Activated B cell treated with CpG ODN at 0.5 μM for 24 hours (primary cell): ENCODE measurements at regions not wholly inside any gene's neighbourhood (a gene's known extent, or its start where the extent isn't known, plus 50 kb on each side); places are given as distances from the start of the nearest gene placed in this dataset.

Experiments
- ATAC-seq: fragments of 200-7000 bp; cut with Tn5 transposase; one replicate; pipeline ENCODE4 v1.10.0; 2021; ENCODE audit warnings: low read depth, mild to moderate bottlenecking, moderate library complexity
- CTCF ChIA-PET: fragments of 350-600 bp; sonication (Branson Sonifier 250); formaldehyde crosslinking; loops from one replicate; lab custom pipeline; 2021; ENCODE audit warnings: antibody characterized with exemption; lab: Charles Lee
- POLR2A ChIA-PET: fragments of 350-600 bp; sonication (Branson Sonifier 250); formaldehyde crosslinking; loops from one replicate; lab custom pipeline; 2021; ENCODE audit warnings: antibody characterized with exemption; lab: Charles Lee
- DNase-seq: peaks from one replicate; pipeline ENCODE4 v3.0.0; 2022
- H3K27ac Mint-ChIP-seq: one replicate; pipeline ENCODE4 v1.8.0; 2020; ENCODE audit warnings: mixed read lengths
- H3K27me3 Mint-ChIP-seq: one replicate; pipeline ENCODE4 v1.8.0; 2021; ENCODE audit warnings: mixed read lengths
- H3K36me3 Mint-ChIP-seq: one replicate; pipeline ENCODE4 v1.8.0; 2021; ENCODE audit warnings: low read depth, mixed read lengths
- H3K4me1 Mint-ChIP-seq: one replicate; pipeline ENCODE4 v1.8.0; 2021; ENCODE audit warnings: mixed read lengths
- H3K4me3 Mint-ChIP-seq: one replicate; pipeline ENCODE4 v1.8.0; 2020; ENCODE audit warnings: mild to moderate bottlenecking, mixed read lengths
- H3K9me3 Mint-ChIP-seq: one replicate; pipeline ENCODE4 v1.8.0; 2020; ENCODE audit warnings: mixed read lengths
- CTCF ChIP-seq: fragments of 200-600 bp; IDR thresholded peaks from one replicate; pipeline ENCODE4 v1.8.0; 2022; ENCODE audit warnings: antibody characterized with exemption, mild to moderate bottlenecking
- intact Hi-C: fragments of 100-400 bp; cut with micrococcal nuclease; formaldehyde crosslinking; loops from one replicate; pipeline ENCODE4 v1.15.1; 2024

DNA sequence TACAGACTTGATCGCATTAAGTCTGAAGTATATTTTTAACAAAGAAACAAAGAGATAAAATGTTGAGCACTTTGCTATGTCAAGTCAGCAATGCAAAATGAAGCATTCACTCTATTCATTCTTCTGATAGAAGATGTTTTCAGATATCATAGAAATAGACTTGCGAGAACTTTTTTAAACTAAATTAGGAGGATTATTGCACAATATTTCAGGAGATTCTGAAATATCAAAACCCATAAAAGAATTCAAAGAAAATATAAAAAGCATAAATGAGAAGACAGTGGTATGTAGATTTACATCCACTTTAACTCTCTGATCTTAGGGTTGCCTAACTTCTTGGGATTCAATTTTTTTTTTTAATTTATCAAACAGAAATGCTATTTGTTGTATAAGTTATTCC lies 81.1 kb upstream of the PABPC4L start:
- no peak for TF ChIP-seq CTCF
- Mint-ChIP-seq H3K27ac (no peak overlapping the region), H3K4me3 (no peak overlapping the region), H3K9me3 (peaks cover 10% of the 10 kb centered on the region), H3K27me3 (no peaks in the 10 kb centered on the region), H3K36me3 (no peaks in the 10 kb centered on the region), H3K4me1 (no peaks in the 10 kb centered on the region)
- ChIA-PET POLR2A (no interaction called here), CTCF (no interaction called here)
- DNase-seq = no peak
- no peak for ATAC-seq
- intact Hi-C loops = no loop called here

DNA sequence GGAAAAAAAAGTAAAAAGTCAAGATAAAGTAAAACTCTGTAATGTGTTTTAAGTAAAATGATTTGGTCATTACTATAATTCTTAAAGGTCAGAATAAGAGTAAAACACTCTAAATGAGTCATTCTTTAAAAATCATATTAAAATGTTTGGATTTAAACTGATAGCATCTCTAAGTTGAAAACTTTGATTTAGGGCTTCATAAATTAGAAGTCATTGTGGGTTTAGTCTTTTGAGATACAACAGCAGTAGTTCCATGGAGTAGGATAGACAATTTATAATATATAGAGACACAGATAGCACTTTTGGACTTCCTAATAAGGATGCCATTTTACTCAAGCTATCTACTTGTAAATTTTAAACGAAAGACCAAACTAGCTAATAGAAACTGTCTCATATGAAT lies 77.1 kb upstream of the PABPC4L start:
- Mint-ChIP-seq H3K27ac (no peak overlapping the region), H3K4me1 (no peaks in the 10 kb centered on the region), H3K4me3 (no peak overlapping the region), H3K36me3 (no peaks in the 10 kb centered on the region), H3K9me3 (peaks cover 6% of the 10 kb centered on the region), H3K27me3 (no peaks in the 10 kb centered on the region)
- TF ChIP-seq CTCF = no peak
- DNase-seq = no peak
- no peak for ATAC-seq
- ChIA-PET CTCF (no interaction called here), POLR2A (no interaction called here)
- intact Hi-C loops = no loop called here

GRCh38 chr4:134276476-134276875 lies 74.9 kb upstream of the PABPC4L start:
- Mint-ChIP-seq H3K9me3 (peaks cover 6% of the 10 kb centered on the region), H3K36me3 (no peaks in the 10 kb centered on the region), H3K27me3 (no peaks in the 10 kb centered on the region), H3K4me3 (no peak overlapping the region), H3K27ac (no peak overlapping the region), H3K4me1 (no peaks in the 10 kb centered on the region)
- DNase-seq (no peak), ATAC-seq (no peak)
- intact Hi-C loops = no loop called here
- CTCF ChIA-PET = no interaction called here
- TF ChIP-seq CTCF = no peak
- POLR2A ChIA-PET = no interaction called here

DNA sequence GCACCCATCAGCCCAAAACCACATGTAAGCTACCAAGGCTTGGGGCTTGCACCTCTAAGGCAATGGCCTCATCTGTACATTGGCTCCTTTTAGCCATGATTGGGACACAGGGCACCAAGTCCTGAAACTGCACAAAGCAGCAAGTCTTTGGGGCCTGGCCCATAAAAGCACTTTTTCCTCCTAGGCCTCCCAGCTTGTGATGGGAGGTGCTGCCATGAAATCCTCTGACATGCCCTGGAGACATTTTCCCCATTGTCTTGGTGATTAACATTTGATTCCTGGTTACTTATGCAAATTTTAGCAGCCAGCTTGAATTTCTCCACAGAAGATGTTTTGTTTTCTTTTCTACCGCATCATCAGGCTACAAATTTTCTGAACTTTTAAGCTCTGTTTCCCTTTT lies 58.5 kb upstream of the PABPC4L start:
- ATAC-seq = no peak
- POLR2A ChIA-PET = no interaction called here
- Mint-ChIP-seq H3K4me1 (no peaks in the 10 kb centered on the region), H3K27me3 (no peaks in the 10 kb centered on the region), H3K9me3 (peaks cover 4% of the 10 kb centered on the region), H3K4me3 (no peak overlapping the region), H3K27ac (no peak overlapping the region), H3K36me3 (no peaks in the 10 kb centered on the region)
- no peak for TF ChIP-seq CTCF
- DNase-seq = no peak
- CTCF ChIA-PET = no interaction called here
- intact Hi-C loops = no loop called here
